T-helper 1 cell treated with Interleukin-12 subunit alpha and Interleukin-12 subunit beta and Interleukin-4 antibody, amounts not matched to agents 30 ng/mL and 1 ng/mL, for 36 hours (primary cell): ENCODE measurements at regions not wholly inside any gene's neighbourhood (a gene's known extent, or its start where the extent isn't known, plus 50 kb on each side); places are given as distances from the start of the nearest gene placed in this dataset.
"Not testable (repeated sequence)": the region's sequence is repeated elsewhere in the genome, so short reads cannot be mapped to it uniquely, and the experiment has no call there.

Experiments
- intact Hi-C: fragments of 100-400 bp; cut with micrococcal nuclease; formaldehyde crosslinking; loops from one replicate; pipeline ENCODE4 v1.15.1; 2024

GRCh38 chr1:58256041-58256440 lies 290.5 kb downstream of the OMA1 start:
- intact Hi-C loops: no loop called here

GRCh38 chr1:58255192-58255591 lies 291.3 kb downstream of the OMA1 start:
- intact Hi-C loops: no loop called here

GRCh38 chr1:58251430-58252073 lies 295.0 kb downstream of the OMA1 start:
- intact Hi-C loops: no loop called here

- intact Hi-C loops: no loop called here
Observed at GRCh38 chr1:58250587-58250948, 296.0 kb downstream of the OMA1 start.

- intact Hi-C loops: no loop called here
Observed at GRCh38 chr1:58249737-58250586, 296.6 kb downstream of the OMA1 start.

- intact Hi-C loops: no loop called here
Observed at GRCh38 chr1:58249388-58249736, 297.2 kb downstream of the OMA1 start.

- intact Hi-C loops: no loop called here
Observed at GRCh38 chr1:58248791-58249190, 297.7 kb downstream of the OMA1 start.

- intact Hi-C loops: no loop called here
Observed at GRCh38 chr1:58248072-58248471, 298.5 kb downstream of the OMA1 start.

- intact Hi-C loops: no loop called here
Observed at GRCh38 chr1:58246549-58246948, 300.0 kb downstream of the OMA1 start.

GRCh38 chr1:58244872-58245271 lies 301.7 kb downstream of the OMA1 start:
- intact Hi-C loops: no loop called here

- intact Hi-C loops: no loop called here
Observed at GRCh38 chr1:58238846-58239245, 307.7 kb downstream of the OMA1 start.

- intact Hi-C loops: no loop called here
Observed at GRCh38 chr1:58233729-58234128, 312.8 kb downstream of the OMA1 start.

- intact Hi-C loops: no loop called here
Observed at GRCh38 chr1:58231204-58231603, 315.3 kb downstream of the OMA1 start.

GRCh38 chr1:58227604-58228003 lies 318.9 kb downstream of the OMA1 start:
- intact Hi-C loops: no loop called here

- intact Hi-C loops: no loop called here
Observed at GRCh38 chr1:58223522-58223921, 323.0 kb downstream of the OMA1 start.

GRCh38 chr1:58220836-58221472 lies 325.6 kb downstream of the OMA1 start:
- intact Hi-C loops: no loop called here

- intact Hi-C loops: not testable (repeated sequence)
Observed at GRCh38 chr1:58216169-58216568, 330.4 kb downstream of the OMA1 start.

- intact Hi-C loops: no loop called here
Observed at GRCh38 chr1:58214674-58215073, 331.9 kb downstream of the OMA1 start.

GRCh38 chr1:58211869-58212268 lies 334.7 kb downstream of the OMA1 start:
- intact Hi-C loops: no loop called here

GRCh38 chr1:58209575-58209974 lies 337.0 kb downstream of the OMA1 start:
- intact Hi-C loops: no loop called here

GRCh38 chr1:58206749-58207148 lies 339.8 kb downstream of the OMA1 start:
- intact Hi-C loops: no loop called here

GRCh38 chr1:58204284-58204683 lies 342.2 kb downstream of the OMA1 start:
- intact Hi-C loops: no loop called here
